Spleen (tissue), 11 donors: ENCODE measurements at regions not wholly inside any gene's neighbourhood (a gene's known extent, or its start where the extent isn't known, plus 50 kb on each side); places are given as distances from the start of the nearest gene placed in this dataset.
"Not testable (repeated sequence)": the region's sequence is repeated elsewhere in the genome, so short reads cannot be mapped to it uniquely, and the experiment has no call there.

Experiments used
- DNase-seq: peaks from one replicate; pipeline ENCODE4 v3.0.0-alpha.2; 2020
- H3K27ac ChIP-seq, 8 donors: fragments of 200-600 bp; sonication (generic) in 7 of 8; 1 replicate in 4 of 8; 2 replicates in 4 of 8; pipeline versions ENCODE4 v1.5.0 to v1.8.0; 2016 to 2021; ENCODE audit warnings: inconsistent platforms in 4 of 8, mild to moderate bottlenecking in 4 of 8, moderate library complexity in 1 of 8
- H3K27me3 ChIP-seq, 7 donors: fragments of 200-600 bp; sonication (generic) in 6 of 7; replicated peaks in 1 of 7; 1 replicate in 4 of 7; 2 replicates in 3 of 7; pipeline versions ENCODE4 v1.5.0 to v1.8.0; 2016 to 2021; ENCODE audit warnings: inconsistent platforms in 3 of 7, mild to moderate bottlenecking in 1 of 7
- H3K36me3 ChIP-seq, 6 donors: fragments of 200-600 bp; sonication (generic) in 5 of 6; 1 replicate in 4 of 6; 2 replicates in 2 of 6; pipeline versions ENCODE4 v1.5.0 to v1.8.0; 2016 to 2021; ENCODE audit warnings: inconsistent platforms in 2 of 6
- H3K4me1 ChIP-seq, 6 donors: fragments of 200-600 bp; sonication (generic) in 5 of 6; 1 replicate in 3 of 6; 2 replicates in 3 of 6; pipeline versions ENCODE4 v1.5.0 to v1.8.0; 2016 to 2021; ENCODE audit warnings: inconsistent platforms in 3 of 6
- H3K4me3 ChIP-seq, 8 donors: fragments of 200-600 bp; sonication (generic) in 7 of 8; 1 replicate in 4 of 8; 2 replicates in 4 of 8; pipeline versions ENCODE4 v1.5.0 to v1.8.0; 2016 to 2021; ENCODE audit warnings: inconsistent platforms in 4 of 8, mild to moderate bottlenecking in 4 of 8, moderate library complexity in 2 of 8
- H3K9me3 ChIP-seq, 8 donors: fragments of 200-600 bp; sonication (generic) in 7 of 8; 1 replicate in 4 of 8; 2 replicates in 4 of 8; pipeline versions ENCODE4 v1.5.0 to v1.8.0; 2016 to 2021; ENCODE audit warnings: inconsistent platforms in 4 of 8
- CTCF ChIP-seq, 11 experiments: fragments of 200-600 bp in 7 of 11; fragments of 450-650 bp in 4 of 11; sonication (generic) in 4 of 11; IDR thresholded peaks in 8 of 11; conservative IDR thresholded peaks in 3 of 11; 1 replicate in 7 of 11; 2 replicates in 4 of 11; pipeline versions ENCODE4 v1.4.0 to v1.8.0; 2016 to 2021; ENCODE audit warnings: antibody characterized with exemption in 11 of 11, inconsistent platforms in 4 of 11, mild to moderate bottlenecking in 1 of 11
- POLR2A ChIP-seq, 3 donors: fragments of 450-650 bp; IDR thresholded peaks; one replicate each; pipeline ENCODE4 v1.5.1; 2017; ENCODE audit warnings: antibody characterized with exemption in 3 of 3, mild to moderate bottlenecking in 1 of 3
- POLR2AphosphoS5 ChIP-seq, 3 donors: sonication (generic); formaldehyde crosslinking; IDR thresholded peaks; one replicate each; pipeline ENCODE4 v1.5.1; 2017; ENCODE audit warnings: antibody characterized with exemption in 3 of 3
- WGBS, 5 donors: extraction: QIAGEN DNeasy Blood & Tissue Kit in 3 of 5; methylation state at CpG; one replicate each; pipeline versions ENCODE4 v1.1.5 to v1.1.7; 2013 to 2018; 5-methylcytosine and 5-hydroxymethylcytosine counted together
- intact Hi-C: fragments of 100-400 bp; cut with DNase I; formaldehyde crosslinking; loops from one replicate; pipeline ENCODE4 v1.15.0; 2023; ENCODE audit warnings: low total_unique reads
- donor health status: healthy with polysubstance abuse.
- donor health status: DM: no; HTN: no; CAD: no; lungs with moderate emphysema.
- donor health status: DM: no; HTN: no; CAD: no.
- donor health status: Bipolar disorder and iron deficiency.
- donor health status: healthy.
- donor health status: DM: no; HTN: no; CAD: no.
- donor health status: DM: yes; HTN: yes; CAD: no.

GRCh38 chr7:97446361-97446760 is 285.5 kb upstream of the TAC1 start:
- Histone ChIP-seq H3K4me3 (no peak overlapping the region), H3K36me3 (no peaks in the 10 kb centered on the region), H3K27ac (no peak overlapping the region), H3K9me3 (peaks cover 0 to 25% (median 8%) of the 10 kb centered on the region in 8 donors), H3K4me1 (no peaks in the 10 kb centered on the region), H3K27me3 (no peaks in the 10 kb centered on the region)
- DNase-seq, result no peak
- intact Hi-C loops, result no loop called here
- no peak for TF ChIP-seq CTCF (IDR thresholded peaks at IDR 0.05 in 8 of 11, conservative IDR thresholded peaks at IDR 0.05 in 3 of 11)
- TF ChIP-seq POLR2AphosphoS5 (IDR thresholded peaks at IDR 0.05), result no peak
- no peak for TF ChIP-seq POLR2A (IDR thresholded peaks at IDR 0.05)
- 58 to 75% (median 68%) methylated on average over 5 of the region's 5 CpGs for WGBS, 5 donors

GRCh38 chr7:97449448-97449847 is 282.4 kb upstream of the TAC1 start:
- H3K27ac ChIP-seq, DNase-seq, H3K4me1 ChIP-seq, H3K9me3 ChIP-seq, intact Hi-C loops, H3K4me3 ChIP-seq, H3K36me3 ChIP-seq, H3K27me3 ChIP-seq: not testable (repeated sequence)
- WGBS, 5 donors, result 72 to 96% (median 89%) methylated on average over 3 of the region's 3 CpGs

GRCh38 chr7:97450516-97450915 is 281.4 kb upstream of the TAC1 start:
- Histone ChIP-seq H3K9me3 (peaks cover 0 to 9% (median 0%) of the 10 kb centered on the region in 8 donors), H3K27ac (no peak overlapping the region), H3K36me3 (no peaks in the 10 kb centered on the region), H3K4me1 (no peaks in the 10 kb centered on the region), H3K4me3 (no peak overlapping the region), H3K27me3 (no peaks in the 10 kb centered on the region)
- TF ChIP-seq POLR2AphosphoS5 (IDR thresholded peaks at IDR 0.05), result no peak
- no peak for TF ChIP-seq CTCF (IDR thresholded peaks at IDR 0.05 in 8 of 11, conservative IDR thresholded peaks at IDR 0.05 in 3 of 11)
- no peak for TF ChIP-seq POLR2A (IDR thresholded peaks at IDR 0.05)
- DNase-seq, result no peak
- 39 to 69% (median 46%) methylated on average over 1 of the region's 1 CpG for WGBS, 5 donors
- intact Hi-C loops, result no loop called here

GRCh38 chr7:97454636-97455035 is 277.2 kb upstream of the TAC1 start:
- WGBS, 5 donors, result 33 to 88% (median 80%) methylated on average over 1 of the region's 1 CpG
- TF ChIP-seq CTCF (IDR thresholded peaks at IDR 0.05 in 8 of 11, conservative IDR thresholded peaks at IDR 0.05 in 3 of 11) (no peak), POLR2AphosphoS5 (IDR thresholded peaks at IDR 0.05) (no peak), POLR2A (IDR thresholded peaks at IDR 0.05) (no peak)
- peaks cover 0 to 7% (median 0%) of the 10 kb centered on the region in 8 donors for H3K9me3 ChIP-seq
- no peak overlapping the region for H3K4me3 ChIP-seq
- H3K4me1 ChIP-seq, result no peaks in the 10 kb centered on the region
- no peaks in the 10 kb centered on the region for H3K27me3 ChIP-seq
- H3K36me3 ChIP-seq, result no peaks in the 10 kb centered on the region
- DNase-seq, result no peak
- no peak overlapping the region for H3K27ac ChIP-seq
- intact Hi-C loops, result no loop called here

GRCh38 chr7:97457054-97457453 is 274.8 kb upstream of the TAC1 start:
- H3K27me3 ChIP-seq, result no peaks in the 10 kb centered on the region
- no peaks in the 10 kb centered on the region for H3K36me3 ChIP-seq
- peaks cover 0 to 25% (median 15%) of the 10 kb centered on the region in 8 donors for H3K9me3 ChIP-seq
- 68 to 77% (median 71%) methylated on average over 3 of the region's 3 CpGs for WGBS, 5 donors
- TF ChIP-seq POLR2AphosphoS5 (IDR thresholded peaks at IDR 0.05) (no peak), POLR2A (IDR thresholded peaks at IDR 0.05) (no peak), CTCF (IDR thresholded peaks at IDR 0.05 in 8 of 11, conservative IDR thresholded peaks at IDR 0.05 in 3 of 11) (no peak)
- no peak overlapping the region for H3K4me3 ChIP-seq
- intact Hi-C loops, result no loop called here
- DNase-seq, result no peak
- no peaks in the 10 kb centered on the region for H3K4me1 ChIP-seq
- no peak overlapping the region for H3K27ac ChIP-seq
